ENCODE measurements at regions not wholly inside any gene's neighbourhood (a gene's known extent, or its start where the extent isn't known, plus 50 kb on each side); places are given as distances from the start of the nearest gene placed in this dataset.
"Not testable (repeated sequence)": the region's sequence is repeated elsewhere in the genome, so short reads cannot be mapped to it uniquely, and the experiment has no call there.

GRCh38 chr15:44817797-44818196 lies 81.5 kb downstream of the TRIM69 start:
- not testable (repeated sequence) for DNase-seq (ENCODE audit: low read depth in 2 of 2)

GRCh38 chr15:44819331-44819987 lies 83.1 kb downstream of the TRIM69 start:
- not testable (repeated sequence) for DNase-seq (ENCODE audit: low read depth in 2 of 2)

GRCh38 chr15:44820535-44820934 lies 84.2 kb downstream of the TRIM69 start:
- not testable (repeated sequence) for DNase-seq (ENCODE audit: low read depth in 2 of 2)

- DNase-seq (ENCODE audit: low read depth in 2 of 2): not testable (repeated sequence)
These were observed 84.6 kb downstream of the TRIM69 start for GRCh38 chr15:44820967-44821366.

- DNase-seq (ENCODE audit: low read depth in 2 of 2): not testable (repeated sequence)
These were observed 88.2 kb downstream of the TRIM69 start for GRCh38 chr15:44824277-44825145.

- not testable (repeated sequence) for DNase-seq (ENCODE audit: low read depth in 2 of 2)
These were observed 90.3 kb downstream of the TRIM69 start for GRCh38 chr15:44826583-44826982.

- DNase-seq (ENCODE audit: low read depth in 2 of 2): not testable (repeated sequence)
These were observed 92.0 kb downstream of the TRIM69 start for GRCh38 chr15:44828229-44828914.

GRCh38 chr15:44829150-44829549 lies 92.8 kb downstream of the TRIM69 start:
- DNase-seq (ENCODE audit: low read depth in 2 of 2): not testable (repeated sequence)

- DNase-seq (ENCODE audit: low read depth in 2 of 2): not testable (repeated sequence)
These were observed 94.5 kb downstream of the TRIM69 start for GRCh38 chr15:44830692-44831408.

- DNase-seq (ENCODE audit: low read depth in 2 of 2): not testable (repeated sequence)
These were observed 95.0 kb downstream of the TRIM69 start for GRCh38 chr15:44831409-44831741.

- DNase-seq (ENCODE audit: low read depth in 2 of 2): not testable (repeated sequence)
These were observed 95.8 kb downstream of the TRIM69 start for GRCh38 chr15:44832133-44832532.

GRCh38 chr15:44833081-44833480 lies 96.8 kb downstream of the TRIM69 start:
- not testable (repeated sequence) for DNase-seq (ENCODE audit: low read depth in 2 of 2)

- DNase-seq (ENCODE audit: low read depth in 2 of 2): not testable (repeated sequence)
These were observed 97.4 kb downstream of the TRIM69 start for GRCh38 chr15:44833761-44834160.

- DNase-seq (ENCODE audit: low read depth in 2 of 2): not testable (repeated sequence)
These were observed 98.8 kb downstream of the TRIM69 start for GRCh38 chr15:44835082-44835481.

- no peak for DNase-seq (ENCODE audit: low read depth in 2 of 2)
These were observed 99.8 kb downstream of the TRIM69 start for GRCh38 chr15:44836094-44836493.

GRCh38 chr15:44838929-44839328 lies 102.6 kb downstream of the TRIM69 start:
- not testable (repeated sequence) for DNase-seq (ENCODE audit: low read depth in 2 of 2)

GRCh38 chr15:44841762-44842161 lies 105.4 kb downstream of the TRIM69 start:
- DNase-seq (ENCODE audit: low read depth in 2 of 2): not testable (repeated sequence)

- not testable (repeated sequence) for DNase-seq (ENCODE audit: low read depth in 2 of 2)
These were observed 106.6 kb downstream of the TRIM69 start for GRCh38 chr15:44842883-44843282.

- DNase-seq (ENCODE audit: low read depth in 2 of 2): not testable (repeated sequence)
These were observed 108.6 kb downstream of the TRIM69 start for GRCh38 chr15:44844936-44845335.

GRCh38 chr15:44846156-44846555 lies 109.8 kb downstream of the TRIM69 start:
- not testable (repeated sequence) for DNase-seq (ENCODE audit: low read depth in 2 of 2)

- DNase-seq (ENCODE audit: low read depth in 2 of 2): not testable (repeated sequence)
These were observed 108.9 kb upstream of the TERB2 start for GRCh38 chr15:44847555-44847954.

GRCh38 chr15:44848859-44849258 lies 107.6 kb upstream of the TERB2 start:
- not testable (repeated sequence) for DNase-seq (ENCODE audit: low read depth in 2 of 2)

Measured in stimulated activated CD8-positive, alpha-beta memory T cell treated with anti-CD3 and anti-CD28 coated beads, Interleukin-15, amount 100 ng/mL, for 4 hours (primary cell).